NCI-H1092 treated with DMSO at 0.1 percent for 48 hours (cell line): ENCODE measurements at regions not wholly inside any gene's neighbourhood (a gene's known extent, or its start where the extent isn't known, plus 50 kb on each side); places are given as distances from the start of the nearest gene placed in this dataset.
"Not testable (repeated sequence)": the region's sequence is repeated elsewhere in the genome, so short reads cannot be mapped to it uniquely, and the experiment has no call there.

Source experiments
- DNase-seq: peaks from one replicate; lab custom pipeline; 2025; lab: John Stamatoyannopoulos, UW

DNA sequence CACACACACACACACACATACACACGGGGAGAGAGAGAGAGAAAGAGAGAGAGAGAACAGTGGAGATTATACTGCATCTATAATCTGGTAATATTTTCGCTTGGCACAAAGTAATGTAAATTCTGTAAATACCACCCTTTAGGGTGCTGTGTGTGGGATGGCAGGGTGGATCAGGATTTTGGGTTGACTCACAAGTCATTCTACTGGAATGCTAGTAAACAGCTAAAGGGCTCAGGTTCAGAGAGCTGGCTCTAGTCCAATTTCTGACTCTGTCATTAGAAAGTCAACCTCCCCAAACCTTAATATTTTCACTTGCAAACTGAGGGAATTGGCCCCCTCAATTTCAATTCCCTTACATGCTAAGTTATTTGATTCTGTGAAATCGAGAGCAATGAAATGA is 308.3 kb downstream of the TSN start:
- no peak for DNase-seq

DNA sequence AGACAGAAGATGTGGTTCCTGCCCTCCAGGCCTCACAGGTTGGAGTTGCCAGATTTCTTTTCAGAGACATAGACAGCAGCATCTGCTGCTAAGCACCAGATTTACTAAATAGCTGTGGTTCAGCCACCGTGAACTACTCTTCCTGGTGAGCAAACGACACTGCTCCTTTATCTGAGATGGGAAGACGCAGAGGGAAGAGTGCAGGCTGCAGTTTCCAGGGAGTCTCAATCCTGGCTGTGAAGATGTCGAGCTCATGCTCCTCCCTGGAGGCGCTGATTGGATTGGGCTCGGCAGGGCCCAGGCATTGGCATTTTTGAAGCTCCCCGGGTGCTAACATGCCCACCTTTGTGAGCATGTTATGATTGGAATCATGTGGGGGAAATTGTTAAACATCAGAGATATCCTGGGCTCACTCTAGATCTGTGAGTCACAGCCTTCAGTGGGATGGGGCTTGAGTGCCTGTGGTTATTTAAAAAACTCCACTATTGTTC is 314.8 kb downstream of the TSN start:
- no peak for DNase-seq

GRCh38 chr2:122072666-122073065 is 317.2 kb downstream of the TSN start:
- DNase-seq = no peak

GRCh38 chr2:122074201-122074600 is 318.8 kb downstream of the TSN start:
- no peak for DNase-seq

DNA sequence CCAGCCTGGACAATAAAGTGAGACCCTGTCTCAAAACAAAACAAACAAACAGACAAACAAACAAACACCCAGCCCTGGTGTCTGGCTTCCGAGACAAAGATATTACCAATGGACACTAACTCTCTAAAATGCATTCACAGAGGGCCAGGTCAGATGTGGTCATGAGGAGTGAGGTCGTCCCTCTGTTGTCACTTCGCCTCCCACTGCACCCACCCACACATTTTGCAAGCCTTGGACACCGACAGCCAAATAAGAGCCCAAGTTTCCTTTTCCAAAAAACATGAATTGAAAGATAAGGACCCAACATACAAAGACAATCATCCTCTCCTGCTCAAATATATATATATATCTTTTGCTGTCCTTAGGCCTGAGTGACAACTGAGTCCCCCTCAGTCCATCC is 319.9 kb downstream of the TSN start:
- no peak for DNase-seq

DNA sequence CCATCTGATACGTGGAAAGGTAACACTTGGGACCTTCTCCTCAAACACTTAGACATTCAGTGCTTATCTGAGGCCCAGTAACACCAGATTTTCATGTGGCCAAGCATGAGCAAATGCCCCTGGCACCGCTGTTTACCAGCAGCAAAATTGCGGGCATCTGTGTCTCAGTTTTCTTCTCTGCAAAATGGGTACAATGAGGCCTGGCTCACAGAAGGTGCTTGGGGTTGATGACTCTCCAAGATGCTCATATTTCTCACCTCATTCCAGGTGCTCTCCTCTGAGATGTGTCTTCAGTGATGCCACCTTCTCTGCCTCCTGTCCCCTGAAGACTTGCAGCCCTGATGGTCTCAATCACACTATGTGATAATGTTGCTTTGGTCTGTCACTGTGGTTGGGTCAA is 321.7 kb downstream of the TSN start:
- no peak for DNase-seq

DNA sequence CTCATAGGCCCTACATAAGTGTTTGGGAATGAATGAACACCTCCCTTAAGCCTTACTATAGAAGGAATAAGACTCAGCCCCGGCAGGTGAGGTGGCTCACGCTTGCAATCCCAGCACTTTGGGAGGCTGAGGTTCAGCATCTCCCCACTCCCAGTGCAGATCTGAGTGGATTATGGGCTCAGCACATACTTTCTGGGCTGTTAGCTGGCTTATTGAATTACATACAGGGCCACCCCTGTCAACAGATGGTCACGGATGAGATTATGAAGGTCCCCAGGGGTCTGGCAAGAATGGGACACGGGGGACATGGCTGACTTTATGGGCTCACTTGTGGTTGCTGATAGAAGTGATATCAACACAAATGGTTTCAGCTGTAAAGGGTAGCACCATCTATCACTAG is 322.3 kb downstream of the TSN start:
- DNase-seq = no peak

- DNase-seq = no peak
These were observed 323.0 kb downstream of the TSN start for GRCh38 chr2:122078451-122078850.

DNA sequence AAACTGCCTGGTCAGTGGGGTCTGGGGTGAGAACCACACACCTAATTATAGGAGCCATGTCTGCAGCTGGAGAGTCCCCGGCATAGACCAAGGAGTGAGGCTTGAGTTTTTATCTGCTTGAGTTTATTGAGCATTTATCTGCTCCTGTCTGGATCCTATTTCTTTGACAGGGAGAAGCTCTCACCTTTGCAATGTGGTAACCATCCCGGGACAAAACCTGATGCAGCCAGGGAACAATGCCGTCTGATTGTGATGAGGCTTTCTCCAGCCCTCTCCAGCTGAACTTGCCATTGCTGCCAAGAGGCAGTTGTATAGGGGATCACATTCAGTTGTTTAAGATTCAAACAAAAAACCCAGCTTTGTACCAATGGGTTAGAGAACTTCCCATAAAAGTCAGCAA is 324.4 kb downstream of the TSN start:
- no peak for DNase-seq

- DNase-seq = no peak
These were observed 324.9 kb downstream of the TSN start for GRCh38 chr2:122080316-122080715.

GRCh38 chr2:122080871-122081270 is 325.4 kb downstream of the TSN start:
- DNase-seq = no peak

GRCh38 chr2:122081751-122082150 is 326.3 kb downstream of the TSN start:
- peak; percentile 21 for DNase-seq

- DNase-seq = no peak
These were observed 328.0 kb downstream of the TSN start for GRCh38 chr2:122083256-122084048.

DNA sequence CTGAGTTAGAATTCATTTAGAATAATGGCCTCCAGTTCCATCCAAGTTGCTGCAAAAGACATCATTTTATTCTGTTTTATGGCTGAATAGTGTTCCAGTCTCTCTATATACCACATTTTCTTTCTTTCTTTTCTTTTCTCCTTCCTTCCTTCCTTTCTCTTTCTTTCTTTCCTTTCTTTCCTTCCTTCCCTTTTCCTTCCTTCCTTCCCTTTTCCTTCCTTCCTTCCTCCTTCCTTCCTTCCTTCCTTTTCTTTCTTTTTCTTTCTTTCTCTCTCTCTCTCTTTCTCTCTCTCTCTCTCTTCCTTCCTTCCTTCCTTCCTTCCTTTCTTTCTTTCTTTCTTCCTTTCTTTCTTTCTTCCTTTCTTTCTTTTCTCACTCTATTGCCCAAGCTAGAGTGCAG is 330.2 kb downstream of the TSN start:
- DNase-seq = not testable (repeated sequence)

DNA sequence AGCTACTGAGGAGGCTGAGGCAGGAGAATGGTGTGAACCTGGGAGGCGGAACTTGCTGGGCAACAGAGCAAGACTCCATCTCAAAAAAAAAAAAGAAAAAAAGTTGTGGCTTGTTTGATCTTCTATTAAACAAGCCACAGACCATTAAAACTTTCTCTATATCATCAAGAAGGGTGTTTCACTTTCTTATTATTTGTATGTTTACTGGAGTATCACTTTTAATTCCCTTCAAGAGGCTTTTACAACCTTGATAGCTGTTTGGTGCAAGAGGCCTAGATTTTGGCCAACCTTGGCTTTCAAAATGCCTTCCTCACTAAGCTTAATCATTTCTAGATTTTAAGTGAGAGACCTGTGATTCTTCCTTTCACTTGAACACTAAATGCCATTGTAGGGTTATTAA is 339.1 kb downstream of the TSN start:
- DNase-seq = no peak

DNA sequence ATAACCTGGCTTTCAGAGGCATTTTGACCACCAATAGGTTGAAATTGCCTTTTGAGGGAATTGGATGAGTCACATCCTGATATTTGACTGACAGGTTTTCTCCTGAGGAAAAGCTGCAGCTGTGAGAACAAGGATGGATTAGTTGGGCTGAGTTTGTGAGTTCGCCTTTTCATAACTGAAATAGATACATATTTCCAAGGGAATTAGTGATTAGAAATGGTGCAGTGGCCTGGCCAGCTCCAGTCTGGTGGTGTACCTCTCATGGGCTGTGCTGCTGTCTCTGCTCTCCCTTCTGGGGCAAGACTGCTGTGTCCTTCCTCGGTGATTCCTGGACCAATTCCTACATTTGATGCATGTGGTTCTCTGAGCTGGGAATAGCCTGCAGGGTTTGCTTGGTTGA is 341.3 kb downstream of the TSN start:
- DNase-seq = no peak

DNA sequence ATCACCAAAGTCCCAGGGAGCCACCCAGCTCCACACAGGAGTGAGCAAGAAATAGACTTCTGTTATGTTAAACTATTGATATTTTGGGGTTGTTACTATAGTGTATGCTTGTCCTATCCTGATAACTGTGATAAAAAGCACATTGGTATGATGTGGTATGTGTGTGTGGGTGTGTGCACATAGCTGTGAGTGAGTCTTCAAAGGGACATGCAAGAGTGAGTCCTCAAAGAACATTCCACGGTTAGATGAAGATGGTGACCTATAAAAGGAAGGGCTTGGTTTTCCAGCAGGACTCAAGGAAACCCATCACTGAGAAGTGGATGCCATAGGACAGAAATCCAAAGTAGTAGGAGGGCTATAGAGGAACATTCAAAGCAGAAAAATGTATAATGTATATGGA is 342.9 kb downstream of the TSN start:
- no peak for DNase-seq

DNA sequence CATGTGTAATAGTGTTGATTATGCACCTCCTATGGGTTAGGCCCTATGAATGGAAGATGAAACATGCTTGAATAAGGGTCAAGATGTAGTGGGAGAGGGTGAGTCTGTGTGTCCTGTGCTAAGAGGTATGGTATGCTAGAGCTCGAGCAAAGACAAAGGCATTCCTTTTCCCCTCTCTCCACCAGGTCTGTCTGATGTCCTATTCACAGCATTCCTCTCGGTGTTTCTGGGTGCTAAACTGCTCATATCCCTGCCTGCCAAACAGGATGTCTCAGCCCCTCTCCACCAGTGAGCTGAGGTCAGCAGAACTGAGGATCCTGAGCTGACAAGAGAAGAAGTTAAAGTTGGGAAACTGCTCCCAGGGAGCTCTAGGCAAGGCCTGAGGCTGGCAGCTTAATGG is 344.9 kb downstream of the TSN start:
- DNase-seq = no peak

DNA sequence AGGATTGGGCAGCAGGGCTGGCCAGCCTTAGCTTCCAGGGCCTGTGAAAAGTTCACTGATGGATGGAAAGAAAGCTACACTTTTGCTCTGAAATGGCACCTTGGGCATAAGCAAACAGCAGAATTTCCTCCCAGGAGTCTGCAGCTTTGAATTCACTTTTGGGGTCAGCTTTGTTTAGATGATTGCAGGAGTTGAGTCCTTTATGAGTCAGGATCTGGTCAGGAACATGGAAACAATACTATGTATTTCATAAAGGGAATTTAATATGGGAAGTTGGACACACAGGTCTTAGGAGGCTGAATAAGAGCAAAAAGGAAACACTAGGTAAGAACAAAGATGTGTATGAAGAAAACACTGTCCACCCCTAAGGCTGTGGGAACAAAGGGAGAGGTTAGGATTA is 345.3 kb downstream of the TSN start:
- no peak for DNase-seq

DNA sequence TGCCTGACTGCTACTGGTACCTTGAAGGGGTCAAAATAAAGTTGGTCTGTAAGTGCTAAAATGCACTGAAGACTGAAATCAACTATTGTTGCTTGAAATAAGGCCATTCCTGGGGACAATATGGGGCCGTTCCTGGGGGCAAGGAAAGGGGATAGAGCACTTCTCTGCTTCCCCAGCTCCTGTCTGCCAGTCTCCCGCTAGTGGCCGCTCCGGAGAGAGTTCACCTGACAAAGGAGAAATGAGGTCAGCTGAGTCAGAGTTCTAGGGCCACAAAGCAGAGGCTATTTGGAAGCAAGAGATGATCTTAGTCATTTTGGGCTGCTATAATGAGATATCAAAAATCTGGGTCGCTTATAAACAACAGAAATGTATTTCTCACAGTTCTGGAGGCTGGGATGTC is 345.9 kb downstream of the TSN start:
- DNase-seq = no peak

DNA sequence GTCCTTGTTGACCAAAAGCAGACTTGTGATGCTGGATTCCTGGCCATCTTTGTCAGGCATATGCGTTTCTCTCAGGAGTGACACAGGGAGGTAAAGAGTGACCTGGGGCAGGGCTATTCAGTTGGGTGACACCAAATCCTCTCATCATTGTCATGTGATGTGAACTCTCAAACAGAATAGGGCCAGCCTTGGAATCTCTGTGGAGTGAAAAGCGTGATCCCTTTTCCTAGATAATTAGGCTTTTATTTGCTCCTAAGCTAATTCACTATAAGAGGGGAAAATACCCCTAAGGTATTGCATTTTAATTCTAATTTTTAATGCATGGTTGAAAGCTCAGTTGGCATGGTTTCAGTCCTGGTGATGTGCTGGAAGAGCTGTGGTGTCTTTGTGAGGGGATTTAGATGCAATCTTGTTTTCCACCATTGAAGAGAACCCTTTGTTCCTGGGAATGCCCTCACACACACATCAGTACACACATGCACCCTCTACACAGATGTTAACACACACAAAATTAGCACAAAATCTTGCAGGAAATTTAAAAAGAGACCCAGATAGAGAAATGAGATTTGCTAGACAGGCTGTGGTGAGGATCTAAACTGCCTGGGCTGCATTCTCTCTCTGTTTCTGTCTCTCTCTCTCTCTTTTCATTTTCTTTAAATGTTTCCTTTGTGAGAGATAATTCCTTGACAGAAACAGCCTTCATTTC is 349.9 kb downstream of the TSN start:
- DNase-seq = no peak

GRCh38 chr2:122105877-122106206 is 350.4 kb downstream of the TSN start:
- DNase-seq = no peak

- no peak for DNase-seq
These were observed 352.7 kb downstream of the TSN start for GRCh38 chr2:122108186-122108585.
